Hematopoietic multipotent progenitor cell treated with erythropoietin and hydrocortisone succinate and interleukin-3 and kit ligand, for 4 days (in vitro differentiated cells): ENCODE measurements at regions not wholly inside any gene's neighbourhood (a gene's known extent, or its start where the extent isn't known, plus 50 kb on each side); places are given as distances from the start of the nearest gene placed in this dataset.
A peak's percentile ranks its signal among the peaks of the same experiment; 100 is the strongest.

Source experiments
- DNase-seq: peaks from one replicate; pipeline ENCODE4 v3.0.0-alpha.2; 2015

GRCh38 chr11:119519796-119520195 lies 96.8 kb upstream of the THY1 start:
- no peak for DNase-seq

GRCh38 chr11:119518746-119519730 lies 96.1 kb upstream of the THY1 start:
- DNase-seq: peak; percentile 67

GRCh38 chr11:119515771-119516400 lies 92.9 kb upstream of the THY1 start:
- no peak for DNase-seq

- DNase-seq: no peak
These were observed 90.8 kb upstream of the THY1 start for GRCh38 chr11:119513806-119514170.

- no peak for DNase-seq
These were observed 90.3 kb upstream of the THY1 start for GRCh38 chr11:119513131-119513805.

GRCh38 chr11:119512369-119512768 lies 89.4 kb upstream of the THY1 start:
- DNase-seq: no peak

- no peak for DNase-seq
These were observed 88.8 kb upstream of the THY1 start for GRCh38 chr11:119511614-119512306.

GRCh38 chr11:119509969-119510401 lies 87.0 kb upstream of the THY1 start:
- DNase-seq: peak; percentile 31

- DNase-seq: no peak
These were observed 86.4 kb upstream of the THY1 start for GRCh38 chr11:119509282-119509841.

GRCh38 chr11:119506436-119506835 lies 83.5 kb upstream of the THY1 start:
- no peak for DNase-seq

GRCh38 chr11:119505861-119506260 lies 82.9 kb upstream of the THY1 start:
- DNase-seq: no peak

- no peak for DNase-seq
These were observed 82.1 kb upstream of the THY1 start for GRCh38 chr11:119505071-119505470.

- DNase-seq: no peak
These were observed 81.4 kb upstream of the THY1 start for GRCh38 chr11:119504371-119504770.

- no peak for DNase-seq
These were observed 78.9 kb upstream of the THY1 start for GRCh38 chr11:119501777-119502405.

GRCh38 chr11:119497717-119498116 lies 74.7 kb upstream of the THY1 start:
- no peak for DNase-seq

GRCh38 chr11:119496997-119497396 lies 74.0 kb upstream of the THY1 start:
- no peak for DNase-seq

- no peak for DNase-seq
These were observed 73.5 kb upstream of the THY1 start for GRCh38 chr11:119496469-119496868.

- DNase-seq: peak; percentile 62
These were observed 70.7 kb upstream of the THY1 start for GRCh38 chr11:119493712-119494111.

GRCh38 chr11:119491753-119492510 lies 69.0 kb upstream of the THY1 start:
- peak; percentile 31 for DNase-seq

- no peak for DNase-seq
These were observed 67.5 kb upstream of the THY1 start for GRCh38 chr11:119490253-119491006.

- DNase-seq: no peak
These were observed 66.1 kb upstream of the THY1 start for GRCh38 chr11:119489087-119489486.
